ENCODE measurements at regions not wholly inside any gene's neighbourhood (a gene's known extent, or its start where the extent isn't known, plus 50 kb on each side); places are given as distances from the start of the nearest gene placed in this dataset.

DNA sequence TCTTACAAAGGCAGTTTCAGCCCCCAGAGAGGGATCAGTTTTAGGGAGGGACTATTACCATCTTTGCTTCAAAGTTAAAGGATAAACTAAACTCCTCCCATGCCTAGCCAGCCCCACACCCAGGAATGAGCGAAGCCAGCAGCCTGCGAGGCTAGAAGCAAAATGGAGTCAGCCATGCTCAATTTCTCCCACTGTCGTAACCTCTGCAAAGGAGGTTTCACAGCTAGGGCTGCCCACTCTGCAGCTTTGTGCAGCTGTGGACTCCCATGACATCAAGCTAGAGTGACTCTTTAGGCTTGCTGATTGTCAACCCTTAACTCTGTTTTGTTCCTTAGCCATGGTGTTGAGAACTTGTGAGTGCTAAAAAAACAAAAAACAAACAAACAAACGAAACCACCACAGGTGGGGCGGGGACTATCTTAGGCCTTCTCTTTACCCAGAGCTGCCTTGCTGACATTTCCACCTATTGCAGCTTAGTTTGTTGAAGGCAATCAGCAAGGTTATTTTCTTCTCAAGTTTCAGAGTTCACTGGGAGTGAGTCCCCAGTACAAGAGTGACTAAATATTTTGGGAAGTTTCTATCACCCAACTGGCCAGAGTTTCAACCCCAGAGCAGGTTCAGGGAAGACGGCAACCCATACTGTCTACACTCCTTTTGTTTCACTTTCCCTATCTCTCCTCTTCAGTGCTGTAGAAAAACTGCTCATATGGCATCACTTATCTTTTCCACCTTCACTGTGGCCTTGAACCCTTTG lies 592.1 kb downstream of the XIRP2 start:
- TF ChIP-seq CTCF (IDR thresholded peaks at IDR 0.05) (no peak), POLR2A (IDR thresholded peaks at IDR 0.05) (no peak)

Data from lower leg skin (tissue), 3 donors.